ENCODE measurements at regions not wholly inside any gene's neighbourhood (a gene's known extent, or its start where the extent isn't known, plus 50 kb on each side); places are given as distances from the start of the nearest gene placed in this dataset.

- TF ChIP-seq CTCF (IDR thresholded peaks at IDR 0.05) = no peak
- TF ChIP-seq EP300 (IDR thresholded peaks at IDR 0.05) = no peak
These were observed 110.2 kb upstream of the ERCC4 start for GRCh38 chr16:13809765-13810164.

Measured in stomach (tissue), 4 donors.